Hematopoietic multipotent progenitor cell treated with erythropoietin and hydrocortisone succinate and interleukin-3 and kit ligand, for 15 days (in vitro differentiated cells): ENCODE measurements at regions not wholly inside any gene's neighbourhood (a gene's known extent, or its start where the extent isn't known, plus 50 kb on each side); places are given as distances from the start of the nearest gene placed in this dataset.
"Not testable (repeated sequence)": the region's sequence is repeated elsewhere in the genome, so short reads cannot be mapped to it uniquely, and the experiment has no call there.

Experiments used
- DNase-seq: peaks from one replicate; pipeline ENCODE4 v3.0.0-alpha.2; 2015; ENCODE audit warnings: low spot score

DNA sequence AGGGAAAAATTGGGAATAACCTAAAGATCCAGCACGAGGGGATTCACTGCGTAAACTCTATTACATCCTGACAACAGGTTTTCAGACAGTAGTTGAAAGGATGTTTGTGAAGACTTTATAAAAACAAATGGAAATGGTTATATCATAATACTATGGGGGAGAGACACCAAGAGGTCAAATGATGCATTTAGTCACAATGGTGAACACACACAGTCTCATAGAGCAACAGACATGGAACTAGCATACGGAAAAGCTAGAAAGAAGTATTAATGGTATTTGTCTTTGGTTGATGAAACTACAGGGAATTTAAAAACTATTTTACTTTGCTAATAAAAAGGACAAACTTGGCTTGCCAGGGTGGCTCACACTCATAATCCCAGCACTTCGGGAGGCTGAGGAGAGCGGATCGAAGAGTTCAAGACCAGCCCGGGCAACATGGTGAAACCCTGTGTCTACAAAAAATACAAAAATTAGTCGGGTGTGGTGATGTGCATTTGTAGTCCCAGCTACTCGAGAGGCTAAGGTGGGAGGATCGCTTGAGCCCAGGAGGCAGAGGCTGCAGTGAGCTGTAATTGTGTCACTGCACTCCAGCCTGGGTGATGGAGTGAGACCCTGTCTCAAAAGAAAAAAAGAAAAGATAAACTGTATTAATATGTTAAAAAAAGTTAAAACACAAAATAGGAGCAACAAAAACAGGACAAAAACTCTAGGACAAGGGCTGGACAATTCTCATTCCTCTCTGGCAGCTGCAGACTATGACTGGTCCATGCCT is 94.8 kb downstream of the MYCN start:
- no peak for DNase-seq

DNA sequence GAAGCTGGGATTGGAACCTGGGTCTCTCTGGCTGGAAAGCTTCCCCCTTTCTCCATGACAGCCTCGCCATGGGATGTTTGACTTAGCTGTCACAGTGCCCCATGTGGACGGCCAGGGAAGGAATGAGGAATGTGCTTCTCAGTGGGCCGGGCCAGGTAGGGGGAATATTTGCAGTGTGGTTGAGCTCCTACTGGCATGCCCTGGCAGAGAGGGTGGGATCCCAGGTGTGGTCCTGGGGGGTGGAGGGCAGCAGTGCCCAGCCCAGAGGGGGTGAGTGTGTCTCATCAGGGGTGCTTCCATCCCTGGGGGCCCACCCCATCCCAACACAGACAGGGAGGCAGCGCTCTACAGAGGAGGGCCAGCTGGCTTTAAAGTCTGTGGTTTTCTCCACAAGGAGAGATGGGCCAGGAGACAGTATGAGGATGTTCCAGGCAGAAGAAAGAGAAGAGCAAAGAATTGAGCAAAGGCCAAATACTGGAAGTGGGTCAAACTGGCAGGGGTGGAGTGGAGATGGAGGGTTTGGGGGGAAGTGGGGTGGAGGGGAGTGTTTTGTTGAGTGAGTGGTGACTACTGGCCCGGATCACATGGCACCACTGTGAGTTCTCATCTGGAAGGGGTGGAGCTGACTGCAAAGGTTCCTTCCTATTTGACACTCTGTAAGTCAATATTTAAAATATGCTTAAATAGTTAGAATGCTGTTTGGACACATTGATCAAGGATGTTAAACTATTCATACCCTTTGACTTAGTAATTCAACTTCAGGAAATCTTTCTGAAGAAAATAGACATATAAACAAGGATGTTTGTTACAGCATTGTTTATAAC is 94.0 kb downstream of the MYCN start:
- no peak for DNase-seq

DNA sequence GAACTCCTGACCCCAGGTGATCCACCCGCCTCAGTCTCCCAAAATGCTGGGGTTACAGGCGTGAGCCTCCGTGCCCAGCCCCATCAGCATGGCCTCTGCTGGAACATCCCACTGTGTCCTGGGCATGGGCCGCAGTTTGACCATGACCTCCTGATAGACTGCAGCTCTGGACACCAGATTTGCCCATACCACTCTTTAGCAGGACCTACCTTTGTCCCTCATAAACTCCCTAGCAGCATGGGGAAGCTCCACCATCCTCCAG is 92.6 kb downstream of the MYCN start:
- DNase-seq: no peak

DNA sequence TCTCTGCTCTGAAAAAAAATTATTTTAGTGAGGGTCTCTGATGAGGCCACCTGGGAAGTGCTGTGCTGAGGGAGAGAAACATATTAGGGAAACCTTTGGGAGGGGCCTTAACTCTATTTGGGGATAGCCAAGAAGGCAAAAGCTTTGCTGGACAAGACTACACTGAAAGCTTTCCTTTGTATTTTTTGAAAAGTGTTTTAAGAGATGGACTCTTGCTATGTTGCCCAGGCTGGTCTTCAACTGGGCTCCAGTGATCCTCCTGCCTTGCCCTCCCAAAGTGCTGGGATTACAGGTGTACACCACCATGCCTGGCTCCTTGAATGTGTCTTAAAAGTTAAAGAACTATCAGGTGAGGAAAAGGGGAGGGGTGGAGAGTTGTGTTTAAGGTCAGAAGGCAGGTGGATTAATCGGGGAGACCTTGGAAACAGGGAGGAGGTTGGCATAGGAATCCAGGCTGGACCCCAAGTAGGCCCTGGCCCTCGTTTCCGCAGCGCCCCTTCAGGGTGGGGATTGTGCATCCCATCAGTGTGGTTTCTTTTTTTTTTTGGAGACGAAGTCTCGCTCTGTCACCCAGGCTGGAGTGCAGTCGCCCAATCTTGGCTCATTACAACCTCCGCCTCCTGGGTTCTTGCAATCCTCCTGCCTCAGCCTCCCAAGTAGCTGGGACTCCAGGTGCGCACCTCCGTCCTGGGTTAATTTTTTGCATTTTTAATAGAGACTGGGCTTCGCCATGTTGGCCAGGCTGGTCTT is 92.1 kb downstream of the MYCN start:
- no peak for DNase-seq

DNA sequence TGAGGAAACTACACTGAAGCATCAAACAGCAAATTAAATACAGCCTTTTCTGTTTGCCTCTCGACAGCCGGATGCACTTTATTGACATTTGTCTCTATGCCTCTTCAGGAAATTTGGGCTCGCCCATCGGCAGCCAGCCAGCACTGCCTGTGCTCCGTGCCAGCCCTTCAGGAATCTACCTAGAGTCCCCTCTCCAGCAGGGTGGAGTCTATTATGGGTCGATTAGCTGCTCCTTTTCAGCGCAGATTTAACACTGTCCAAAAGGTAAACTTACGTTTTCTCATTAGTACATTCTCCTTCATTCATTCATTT is 91.5 kb downstream of the MYCN start:
- no peak for DNase-seq

DNA sequence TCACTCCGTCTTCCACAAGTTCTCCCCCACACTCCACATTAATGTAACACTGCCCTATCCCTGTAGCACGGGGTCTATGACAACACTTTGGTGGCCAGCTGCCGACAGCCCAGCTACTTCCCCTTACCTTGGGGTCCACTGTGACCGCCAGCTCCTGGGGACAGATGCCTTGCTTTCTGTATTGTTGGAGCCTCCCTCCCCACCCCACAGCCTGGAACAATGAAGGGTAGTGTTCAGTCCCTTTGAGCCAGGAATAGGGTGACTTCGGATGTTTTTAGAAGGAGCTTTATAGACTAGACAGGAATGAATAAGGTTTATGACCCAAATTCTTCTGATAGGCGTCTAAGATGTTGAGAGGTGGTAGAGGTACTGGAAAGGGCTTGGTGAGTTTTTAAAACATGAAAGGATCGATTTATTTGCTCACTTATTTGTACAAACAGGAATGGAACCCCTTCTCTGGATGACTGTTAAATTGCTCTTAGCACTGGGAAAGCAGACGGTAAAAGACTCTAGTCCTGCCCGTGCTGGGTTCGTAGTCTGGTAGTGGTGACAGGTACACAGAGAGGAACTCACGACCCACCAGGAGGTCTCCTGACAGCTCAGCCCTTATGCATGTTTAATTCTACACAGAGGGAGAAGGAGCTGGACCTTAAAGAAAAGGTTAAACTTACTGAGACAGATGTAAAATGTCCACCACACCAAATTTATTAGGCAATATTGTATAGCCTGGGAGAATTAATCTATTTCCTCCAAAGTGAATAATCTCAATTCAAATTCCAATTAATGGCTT is 90.9 kb downstream of the MYCN start:
- no peak for DNase-seq

DNA sequence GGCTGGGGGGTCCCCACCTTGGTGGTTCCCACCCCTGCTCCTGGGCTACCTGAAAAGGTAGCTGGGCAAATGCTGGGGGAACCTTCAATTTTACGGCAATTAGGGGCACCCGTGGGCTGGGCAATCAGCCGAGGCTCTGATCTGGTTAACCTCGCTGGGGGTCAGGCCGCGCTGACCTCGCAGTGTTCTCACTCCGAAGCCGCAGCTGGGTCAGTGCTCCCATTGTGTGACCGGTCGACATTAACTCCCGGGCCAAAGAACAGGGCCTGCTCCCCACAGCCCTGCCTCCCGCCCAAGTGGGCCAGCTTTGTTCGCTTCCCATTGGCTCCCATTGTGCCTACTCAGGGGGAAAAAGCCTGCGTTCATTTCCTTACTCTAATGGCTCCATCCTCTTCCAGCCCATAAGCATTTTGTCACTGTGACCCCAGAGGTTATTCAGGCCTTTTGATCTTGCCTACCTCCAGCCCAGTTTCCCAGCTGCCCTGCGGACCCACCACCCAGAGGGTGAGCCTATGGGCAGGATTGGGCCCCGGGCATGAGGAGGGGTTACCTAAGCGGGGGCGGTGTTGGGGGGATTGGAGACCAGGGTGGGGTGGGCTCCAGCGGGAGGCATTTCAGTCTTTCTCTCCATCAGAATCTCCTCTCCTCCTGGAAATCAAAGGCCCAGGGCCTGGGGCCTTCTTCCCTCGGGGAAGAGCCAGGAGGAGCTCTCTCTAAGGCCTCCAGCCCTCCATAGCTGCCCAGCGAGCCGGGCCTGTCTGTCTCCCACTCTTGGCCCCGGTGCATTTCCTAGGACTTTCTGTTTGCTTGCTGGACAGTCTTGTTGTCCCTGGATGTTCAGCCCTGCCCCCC is 90.1 kb downstream of the MYCN start:
- DNase-seq: no peak

DNA sequence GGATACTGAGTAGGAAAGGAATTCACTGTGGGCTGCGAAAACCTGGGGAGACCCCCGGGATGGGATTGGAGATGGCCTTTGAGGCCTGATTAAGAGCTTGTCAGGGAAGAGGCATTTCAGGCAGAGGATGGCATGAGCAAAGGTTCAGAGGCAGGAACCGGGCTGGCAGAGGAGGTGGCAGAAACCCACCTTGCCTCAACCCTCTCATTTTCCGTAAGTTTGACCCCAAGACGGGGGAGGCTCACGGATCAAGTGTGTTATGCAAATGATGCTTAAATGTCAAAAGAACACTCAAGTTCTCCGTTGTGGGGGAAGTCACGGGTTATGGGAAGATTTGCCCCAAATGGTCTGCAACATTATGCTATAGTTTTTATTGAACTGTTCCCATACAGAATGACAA is 88.3 kb downstream of the MYCN start:
- DNase-seq: no peak

DNA sequence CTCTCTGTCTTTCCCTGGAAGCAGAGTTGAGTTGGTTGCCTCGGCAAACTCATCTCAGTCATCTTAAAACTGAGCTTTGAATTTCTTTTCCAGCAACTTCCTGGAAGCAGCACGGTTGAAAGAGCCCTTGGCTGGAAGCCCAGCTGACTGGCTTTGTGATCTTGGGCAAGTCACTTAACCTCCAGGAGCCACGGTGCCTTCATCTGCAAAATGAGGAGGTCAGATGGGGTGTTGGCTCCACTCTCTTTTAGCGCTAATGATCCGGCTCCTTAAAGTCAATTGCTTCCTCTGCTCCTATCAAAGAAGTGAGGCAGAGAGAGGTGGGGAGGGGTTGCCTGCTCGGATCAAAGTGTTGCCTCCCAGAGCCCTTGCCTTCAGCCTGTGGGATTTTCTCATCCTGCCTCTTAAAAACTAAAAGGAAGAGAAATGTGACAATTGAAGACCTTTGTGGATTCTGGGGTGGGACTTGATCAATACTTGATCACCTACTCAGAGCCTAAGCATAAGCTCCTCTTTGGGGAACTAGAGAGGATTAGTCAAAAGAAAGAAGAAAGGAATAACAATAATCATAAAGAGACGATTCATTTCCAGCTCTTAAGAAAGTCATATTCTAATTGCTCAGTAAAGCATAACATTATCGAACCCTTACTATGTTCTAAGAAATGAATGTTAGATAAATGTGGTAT is 86.6 kb downstream of the MYCN start:
- no peak for DNase-seq

DNA sequence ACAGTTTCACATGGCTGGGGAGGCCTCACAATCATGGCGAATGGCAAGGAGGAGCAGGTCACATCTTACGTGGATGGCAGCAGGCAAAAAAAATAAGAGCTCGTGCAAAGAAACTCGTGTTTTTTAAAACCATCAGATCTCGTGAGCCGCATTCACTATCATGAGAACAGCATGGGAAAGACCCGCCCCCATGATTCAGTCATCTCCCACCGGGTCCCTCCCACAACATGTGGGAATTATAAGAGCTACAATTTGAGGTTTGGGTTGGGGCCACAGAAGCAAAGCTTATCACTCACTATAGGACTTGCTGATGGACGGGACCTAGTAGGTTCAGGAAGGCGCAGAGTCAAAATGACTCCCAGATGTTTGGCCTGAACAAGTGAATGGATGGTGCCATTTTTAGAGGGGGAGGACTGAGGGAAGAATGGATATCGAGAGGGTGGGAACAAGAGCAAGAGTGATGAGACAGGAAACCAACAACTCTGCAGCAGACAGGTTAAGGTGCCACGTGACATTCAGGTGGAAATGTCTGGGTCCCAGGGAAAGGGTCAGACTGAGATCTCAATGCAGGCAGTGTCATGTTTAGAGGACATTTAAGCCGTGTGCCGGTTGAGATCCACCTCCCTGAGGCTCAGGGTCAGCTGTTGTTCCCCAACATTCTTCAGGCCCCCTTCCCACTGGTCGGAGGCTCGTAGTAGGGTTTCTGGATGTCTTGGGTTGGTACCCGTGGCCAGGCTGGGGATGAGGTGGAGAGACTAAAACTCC is 85.7 kb downstream of the MYCN start:
- no peak for DNase-seq

DNA sequence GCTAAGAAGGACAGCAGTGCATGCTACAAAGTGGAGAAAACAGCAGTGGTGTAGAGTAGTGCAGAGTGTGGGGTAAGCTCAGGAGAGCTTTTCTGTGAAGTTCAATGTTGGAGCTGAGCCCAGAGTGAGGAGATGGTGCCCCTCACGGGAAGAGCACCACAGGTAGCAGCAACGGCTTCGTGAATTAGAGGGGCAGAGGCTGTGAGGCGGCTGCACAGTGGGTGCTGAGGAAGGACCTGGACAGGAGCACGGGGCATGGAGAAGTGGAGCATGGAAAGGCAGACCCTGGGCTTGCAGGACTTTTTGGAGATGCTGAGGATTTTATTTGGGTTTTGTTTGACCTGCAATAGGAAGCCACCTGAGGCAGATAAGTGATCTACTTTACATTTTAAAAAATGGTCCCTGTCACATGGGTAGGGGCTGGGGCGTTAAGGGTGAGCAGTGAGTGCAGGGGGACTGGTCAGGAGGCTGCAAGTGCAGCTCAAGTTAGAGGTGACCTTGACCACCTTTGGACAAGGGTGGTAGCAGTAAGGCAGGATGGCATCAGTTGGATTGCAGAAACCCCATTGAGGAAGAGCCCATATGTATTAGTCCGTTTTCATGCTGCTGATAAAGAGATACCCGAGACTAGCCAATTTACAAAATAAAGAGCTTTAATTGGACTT is 85.0 kb downstream of the MYCN start:
- DNase-seq: no peak

DNA sequence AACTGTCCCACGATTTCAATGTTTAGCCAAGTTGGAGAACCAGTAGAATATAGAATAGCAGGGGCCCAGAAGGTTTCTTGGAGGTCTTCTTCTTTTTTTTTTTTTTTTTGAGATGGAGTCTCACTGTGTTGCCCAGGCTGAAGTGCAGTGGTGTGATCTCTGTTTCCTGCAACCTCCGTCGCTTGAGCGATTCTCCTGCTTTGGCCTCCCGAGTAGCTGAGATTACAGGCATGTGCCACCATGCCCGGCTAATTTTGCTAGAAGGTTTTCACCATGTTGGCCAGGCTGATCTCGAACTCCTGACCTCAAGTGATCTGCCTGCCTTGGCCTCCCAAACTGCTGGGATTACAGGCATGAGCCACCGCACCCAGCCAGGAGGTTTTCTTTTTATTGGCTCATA is 84.3 kb downstream of the MYCN start:
- DNase-seq: not testable (repeated sequence)

DNA sequence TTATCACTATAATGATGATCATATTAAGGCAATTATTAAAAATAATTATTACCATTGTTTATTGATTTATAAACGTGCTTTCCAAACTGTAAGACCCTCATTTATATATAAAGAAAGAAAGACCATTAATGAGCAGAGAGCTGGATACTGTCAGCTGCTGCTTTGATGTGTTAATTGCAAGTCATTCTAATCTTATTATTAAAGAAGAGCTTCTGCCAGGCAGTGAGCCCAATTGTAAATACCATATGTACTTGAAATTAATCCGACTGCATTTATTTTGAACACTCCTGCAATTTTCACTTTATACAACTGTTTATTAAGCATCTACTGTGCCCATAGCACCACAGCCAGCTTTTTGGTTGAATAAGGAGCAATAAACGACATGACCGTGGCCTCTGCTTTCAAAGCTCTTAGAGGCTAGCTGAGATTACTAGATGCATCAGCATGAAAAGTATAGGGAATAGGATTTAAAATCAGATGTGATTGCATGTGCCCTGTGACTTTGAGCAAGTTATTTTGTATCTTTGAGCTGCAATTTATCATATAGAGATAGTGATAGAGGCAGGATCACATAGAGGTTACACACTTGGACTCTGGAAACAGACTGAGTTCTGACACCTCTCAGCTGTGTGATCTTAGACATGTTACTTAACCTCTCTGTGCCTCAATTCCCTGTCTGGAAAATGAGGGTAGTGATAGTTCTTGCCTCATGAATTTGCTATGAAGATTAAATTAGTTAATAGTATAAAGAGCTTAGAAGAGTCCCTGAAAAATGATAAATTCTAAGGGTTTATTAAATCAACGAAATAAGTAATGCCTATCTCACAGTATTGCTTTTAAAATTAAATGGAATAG is 83.4 kb downstream of the MYCN start:
- no peak for DNase-seq

DNA sequence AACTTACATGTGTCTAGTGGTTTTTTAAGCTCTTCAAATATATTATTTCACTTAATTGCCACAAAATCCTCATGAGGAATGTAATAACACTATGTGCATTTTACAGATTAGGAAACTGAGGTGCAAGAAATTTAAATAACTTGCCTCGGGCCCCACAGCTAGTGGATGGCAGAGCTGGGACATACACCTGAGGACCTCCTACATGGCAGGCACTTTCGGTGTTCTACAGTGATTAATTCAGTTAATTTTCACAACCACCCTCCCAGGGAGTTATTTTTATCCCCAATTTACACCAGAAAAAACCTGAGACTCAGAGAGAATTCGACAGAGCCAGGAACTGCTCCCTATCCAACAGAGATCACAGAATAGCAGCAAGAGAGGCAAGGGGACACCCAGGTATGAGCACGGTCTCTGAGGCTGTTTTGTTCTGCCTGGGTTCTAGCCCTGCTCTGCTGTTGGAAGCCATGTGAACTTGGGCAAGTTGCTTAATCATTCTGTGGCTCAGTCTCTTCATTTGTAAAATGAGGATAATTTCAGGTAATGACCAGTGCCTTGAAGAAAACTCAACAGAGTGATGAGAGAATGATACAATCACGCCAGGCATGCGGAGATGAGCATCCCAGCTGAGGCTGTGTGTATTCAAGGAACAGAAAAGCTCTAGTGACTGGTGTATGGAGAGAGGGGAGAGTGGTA is 82.3 kb downstream of the MYCN start:
- DNase-seq: no peak

DNA sequence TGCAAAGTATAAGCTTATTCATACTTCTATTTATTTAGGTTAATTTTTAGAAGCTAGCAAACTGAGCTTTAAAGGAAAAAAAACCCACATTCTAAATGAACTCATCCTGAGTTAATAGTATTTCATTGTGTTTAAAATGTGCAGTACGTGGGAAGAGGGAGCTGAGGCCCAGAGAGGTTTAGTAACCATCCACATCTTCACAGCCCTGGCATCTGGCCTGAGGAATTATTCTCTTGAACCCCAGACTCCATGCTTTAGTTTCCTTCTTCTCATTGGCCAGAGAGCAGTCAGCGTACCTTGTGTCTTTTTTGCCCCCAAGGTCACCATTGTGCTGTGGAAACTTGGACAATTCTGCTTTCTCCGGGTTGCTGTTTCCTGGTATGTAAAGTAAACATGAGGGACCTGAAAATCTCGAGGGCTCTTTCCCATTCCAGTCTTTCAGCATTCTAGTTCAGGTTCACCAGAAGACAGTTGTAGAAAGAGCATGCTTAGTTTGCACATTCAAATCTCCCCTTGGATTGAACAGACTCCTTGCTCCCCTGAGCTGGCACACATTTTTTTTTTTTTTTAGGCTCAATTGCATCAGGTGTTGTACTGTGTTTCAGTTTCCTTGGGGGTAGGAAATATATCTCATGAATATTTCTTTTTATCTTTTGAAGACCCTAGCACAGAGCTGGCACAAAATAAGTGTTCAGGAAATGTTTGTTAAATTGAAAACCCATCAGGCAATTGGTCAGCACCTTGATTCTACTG is 81.4 kb downstream of the MYCN start:
- DNase-seq: no peak

DNA sequence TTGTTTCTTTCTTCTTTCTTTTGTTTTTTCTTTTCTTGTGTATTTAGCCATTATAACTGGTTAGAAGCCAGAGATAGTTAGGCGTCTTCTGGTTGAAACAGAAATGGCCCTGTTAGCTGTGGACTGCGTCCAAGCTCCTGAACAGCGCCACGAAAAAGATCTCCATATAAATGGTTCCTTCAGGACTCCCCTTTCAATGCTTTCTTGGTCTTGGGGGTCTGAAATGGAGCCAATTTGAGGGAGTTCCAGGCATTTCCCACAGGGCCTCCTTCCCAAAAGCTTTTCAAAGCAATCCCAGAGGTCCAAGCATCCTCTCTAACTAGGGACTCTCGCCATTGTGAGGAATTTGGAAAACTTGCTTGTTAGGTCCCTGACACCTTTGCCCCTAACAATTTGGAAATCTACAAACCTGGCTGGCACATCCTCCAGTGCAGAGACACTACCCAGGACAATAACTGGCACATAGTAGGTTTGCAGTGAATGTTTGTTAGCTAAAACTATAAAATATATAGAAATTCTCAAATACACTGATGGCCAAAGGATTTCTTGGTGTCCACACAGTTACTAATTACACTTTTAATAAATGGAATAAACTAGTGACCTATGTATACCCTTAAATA is 80.1 kb downstream of the MYCN start:
- DNase-seq: no peak
